Fibroblast of skin of left biceps (primary cell): ENCODE measurements at regions not wholly inside any gene's neighbourhood (a gene's known extent, or its start where the extent isn't known, plus 50 kb on each side); places are given as distances from the start of the nearest gene placed in this dataset.

Experiments used
- DNase-seq, 2 experiments: peaks; one replicate each; pipeline ENCODE4 v3.0.0-alpha.2; 2013; ENCODE audit warnings: low read depth in 2 of 2

DNA sequence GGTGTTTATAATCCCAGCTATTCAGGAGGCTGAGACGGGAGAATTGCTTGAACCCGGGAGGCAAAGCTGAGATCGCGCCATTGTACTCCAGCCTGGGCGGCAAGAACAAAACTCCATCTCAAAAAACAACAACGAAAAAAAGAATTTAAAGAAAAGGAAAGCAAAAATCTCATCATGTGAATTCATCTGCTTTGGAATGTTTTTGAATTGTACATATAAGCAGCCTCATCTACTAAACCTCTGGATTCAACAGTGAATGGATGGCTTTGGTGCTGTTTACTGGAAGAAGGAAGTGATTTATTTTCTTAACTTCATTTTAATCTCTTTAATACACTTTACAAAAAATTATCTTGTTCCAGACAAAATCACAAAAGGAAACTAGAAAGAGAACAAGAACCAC lies 51.8 kb upstream of the PNRC1 start:
- DNase-seq: no peak

DNA sequence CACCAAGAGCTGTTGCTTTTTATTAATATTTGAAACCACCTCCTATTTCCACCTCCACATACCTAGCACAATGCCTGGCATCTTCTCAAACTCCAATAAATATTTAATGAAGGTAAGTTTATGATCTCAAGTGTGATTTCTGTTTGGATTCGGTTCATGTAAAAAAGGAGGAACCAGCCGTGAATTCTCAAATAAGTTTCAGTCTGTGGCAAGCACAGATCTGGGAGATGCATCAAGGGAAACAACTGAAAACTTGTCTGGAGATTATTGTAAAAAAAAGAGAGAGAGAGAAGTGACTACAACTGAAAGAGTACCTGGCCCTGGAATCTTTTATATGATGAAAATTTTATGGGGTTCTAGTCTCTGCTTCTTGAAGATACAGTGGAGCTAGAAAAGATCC lies 52.8 kb upstream of the PNRC1 start:
- no peak for DNase-seq

DNA sequence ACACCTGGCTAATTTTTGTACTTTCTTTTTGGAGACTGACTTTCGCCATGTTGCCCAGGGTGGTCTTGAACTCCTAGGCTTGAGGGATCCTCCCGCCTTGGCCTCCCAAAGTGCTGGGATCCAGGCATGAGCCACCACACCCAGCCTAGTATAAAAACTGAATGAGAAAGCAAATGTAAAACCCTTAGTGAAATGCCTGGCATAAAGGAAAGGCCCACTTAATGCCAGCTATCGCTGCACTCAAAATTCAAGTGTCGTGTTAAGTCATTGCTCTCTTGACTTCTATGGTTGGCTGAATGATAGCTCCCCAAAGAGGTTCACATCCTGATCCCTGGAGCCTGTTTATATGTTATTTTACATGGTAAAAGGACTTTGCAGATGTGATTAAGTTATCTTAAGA lies 54.4 kb upstream of the PNRC1 start:
- no peak for DNase-seq

DNA sequence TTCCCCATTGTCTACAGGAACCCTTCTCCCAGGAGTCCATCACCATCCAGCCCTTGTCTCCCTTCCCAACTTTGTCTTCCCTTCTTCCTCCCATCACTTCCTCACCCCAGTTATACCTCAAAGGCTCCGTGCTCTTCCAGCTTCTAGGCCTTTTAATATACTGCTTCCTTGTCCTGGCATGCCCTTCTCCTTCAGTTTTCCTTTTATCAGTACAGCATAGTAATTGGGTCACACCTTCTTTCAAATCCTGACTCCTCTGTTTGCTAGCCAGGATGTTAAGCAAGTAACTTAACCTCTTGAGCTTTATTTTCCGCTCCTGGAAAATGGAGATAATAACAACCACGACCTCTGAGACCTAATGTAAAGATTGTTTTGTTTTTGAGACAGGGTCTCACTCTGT lies 54.9 kb upstream of the PNRC1 start:
- DNase-seq: no peak

DNA sequence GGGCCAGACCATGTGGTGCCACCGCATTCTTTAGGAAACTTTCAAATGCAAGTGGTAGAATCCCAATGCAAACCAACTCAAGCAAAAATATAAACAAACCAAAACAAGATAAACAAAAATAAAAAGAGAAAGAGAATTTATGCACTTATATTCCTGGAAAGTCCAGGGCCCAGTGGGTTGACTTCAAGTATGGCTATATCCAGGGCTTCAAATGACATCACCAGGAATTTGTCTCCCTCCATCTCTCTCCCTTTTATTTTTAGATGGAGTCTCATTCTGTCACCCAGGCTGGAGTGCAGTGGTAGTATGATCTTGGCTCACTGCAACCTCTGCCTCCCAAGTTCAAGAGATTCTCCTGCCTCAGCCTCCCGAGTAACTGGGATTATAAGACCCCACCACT lies 56.1 kb upstream of the PNRC1 start:
- no peak for DNase-seq

DNA sequence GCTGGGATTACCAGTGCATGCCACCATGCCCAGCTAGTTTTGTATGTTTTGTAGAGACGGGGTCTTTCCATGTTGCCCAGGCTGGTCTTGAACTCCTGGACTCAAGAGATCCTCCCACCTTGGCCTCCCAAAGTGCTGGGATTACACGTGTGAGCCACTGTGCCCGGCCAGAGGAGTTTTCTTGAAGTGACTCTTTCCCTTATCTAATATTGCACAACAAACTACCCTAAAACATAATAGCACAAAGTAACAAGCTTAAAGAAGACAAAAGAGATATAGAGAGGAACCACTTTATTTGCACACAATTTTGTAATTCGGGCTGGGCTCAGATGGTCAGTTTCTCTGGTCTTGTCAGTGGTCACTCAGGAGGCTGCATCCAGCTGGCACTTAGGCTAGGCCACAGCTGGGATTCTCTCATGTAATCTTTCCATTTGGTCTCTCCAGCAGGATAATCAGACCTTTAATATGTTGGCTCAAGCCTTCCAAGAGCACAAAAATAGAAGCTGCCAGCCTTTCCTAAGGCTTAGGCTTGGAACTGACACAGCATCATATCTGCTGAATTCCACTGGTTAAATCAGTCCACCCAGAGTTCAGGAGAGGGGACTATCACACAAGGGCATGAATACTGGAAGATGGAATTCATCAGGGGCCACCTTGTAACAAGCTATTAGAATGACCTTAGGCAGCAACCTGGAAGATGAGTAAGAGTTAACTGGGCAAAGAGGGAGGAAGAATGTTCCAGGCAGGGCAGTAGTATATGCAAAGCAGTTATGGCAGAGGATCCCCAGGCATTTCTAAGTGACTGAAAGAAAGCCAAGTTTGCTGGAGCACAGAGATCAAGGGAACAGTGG lies 56.7 kb upstream of the PNRC1 start:
- no peak for DNase-seq

DNA sequence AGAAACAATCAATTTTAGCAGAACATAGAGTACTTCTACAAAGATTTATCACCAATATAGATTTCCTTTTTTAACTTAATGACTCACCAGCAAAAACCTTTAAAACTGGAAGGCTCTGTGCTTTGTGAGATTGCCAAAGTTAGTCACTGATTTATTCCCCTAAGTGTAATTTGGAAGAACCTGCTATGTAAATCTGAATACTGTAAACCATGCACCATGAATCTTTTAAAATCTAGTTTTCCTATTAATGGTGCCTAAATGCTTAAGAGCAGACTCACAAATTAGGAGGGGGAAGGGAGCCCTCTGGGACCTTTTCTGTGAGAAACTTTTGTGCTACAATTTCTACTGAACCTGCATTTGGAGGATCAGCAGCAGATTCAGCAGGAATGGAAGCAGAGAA lies 57.8 kb upstream of the PNRC1 start:
- DNase-seq: peak; percentile 36 to 55

DNA sequence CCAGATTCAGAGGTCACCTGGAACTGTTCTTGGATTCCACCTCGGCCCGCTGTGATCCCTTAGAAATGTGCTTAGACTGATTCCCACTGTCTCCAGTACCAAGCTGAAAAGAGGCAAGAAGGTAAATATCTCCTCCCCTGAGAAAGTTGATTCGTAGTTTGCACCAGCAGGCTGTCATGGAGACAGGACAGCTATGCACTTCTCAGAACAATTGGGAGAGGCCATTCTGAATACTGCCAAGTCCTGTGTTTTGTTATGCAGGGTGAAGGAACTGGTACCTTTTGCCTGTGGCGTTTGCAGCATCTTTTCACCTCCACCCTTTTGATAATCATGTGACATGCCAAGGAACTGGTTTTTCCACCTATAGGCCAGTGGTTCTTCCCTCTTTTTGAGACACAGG lies 58.2 kb upstream of the RNGTT start:
- DNase-seq: no peak

DNA sequence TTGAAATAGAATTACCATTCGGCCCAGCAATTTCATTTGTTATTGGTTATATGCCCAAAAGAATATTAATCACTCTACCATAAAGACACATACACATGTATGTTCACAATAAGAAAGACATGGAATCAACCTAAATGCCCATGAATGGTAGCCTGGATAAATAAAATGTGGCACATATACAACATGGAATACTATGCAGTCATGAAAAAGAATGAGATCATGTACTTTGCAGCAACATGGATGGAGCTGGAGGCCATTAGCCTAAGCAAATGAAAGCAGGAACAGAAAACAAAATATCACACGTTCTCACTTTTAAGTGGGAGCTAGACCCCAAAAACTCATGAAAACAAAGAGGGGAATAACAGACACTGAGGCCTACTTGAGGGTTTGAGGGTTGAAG lies 52.6 kb upstream of the RNGTT start:
- DNase-seq: no peak

DNA sequence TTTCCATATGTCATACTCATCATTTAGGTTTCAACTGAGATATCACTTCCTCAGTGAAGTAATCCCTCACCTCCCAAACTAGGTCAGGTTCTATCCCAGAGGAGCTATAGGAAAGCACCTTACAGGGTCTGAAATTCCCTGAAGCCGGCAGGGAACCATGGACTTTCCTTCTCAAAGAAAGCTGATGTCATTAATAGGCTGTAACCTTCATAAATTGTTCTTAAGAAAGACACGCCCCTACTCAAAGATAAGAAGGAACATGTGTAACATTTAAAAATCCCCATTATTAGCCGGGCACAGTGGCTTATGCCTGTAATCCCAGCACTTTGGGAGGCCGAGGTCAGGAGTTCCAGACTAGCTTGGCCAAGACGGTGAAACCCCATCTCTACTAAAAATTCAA lies 50.0 kb upstream of the RNGTT start:
- DNase-seq: no peak
